Activated T-helper 1 cell treated with anti-CD3 and anti-CD28 coated beads, Interleukin-12 subunit alpha, Interleukin-12 subunit beta, Interleukin-2, Interleukin-4 antibody, amounts not matched to agents 30 ng/mL and 10 ng/mL and 1 ng/mL, durations not matched to agents 14 hours and 24 hours and 36 hours (primary cell): ENCODE measurements at regions not wholly inside any gene's neighbourhood (a gene's known extent, or its start where the extent isn't known, plus 50 kb on each side); places are given as distances from the start of the nearest gene placed in this dataset.
"Not testable (repeated sequence)": the region's sequence is repeated elsewhere in the genome, so short reads cannot be mapped to it uniquely, and the experiment has no call there.

Experiments
- DNase-seq: peaks from one replicate; pipeline ENCODE4 v3.0.0; 2021; ENCODE audit warnings: low spot score
- H3K27ac Mint-ChIP-seq: one replicate; pipeline ENCODE4 v1.8.0; 2021; ENCODE audit warnings: mild to moderate bottlenecking, mixed read lengths
- H3K27me3 Mint-ChIP-seq: one replicate; pipeline ENCODE4 v1.8.0; 2022; ENCODE audit warnings: mild to moderate bottlenecking, moderate library complexity, mixed read lengths; ENCODE audit not compliant: insufficient read depth
- H3K36me3 Mint-ChIP-seq: one replicate; pipeline ENCODE4 v1.8.0; 2021; ENCODE audit warnings: low read depth, mixed read lengths
- H3K4me1 Mint-ChIP-seq: one replicate; pipeline ENCODE4 v1.8.0; 2021; ENCODE audit warnings: low read depth, mixed read lengths
- H3K4me3 Mint-ChIP-seq: one replicate; pipeline ENCODE4 v1.8.0; 2021; ENCODE audit warnings: mild to moderate bottlenecking, moderate library complexity, mixed read lengths
- H3K9me3 Mint-ChIP-seq: one replicate; pipeline ENCODE4 v1.8.0; 2021; ENCODE audit warnings: mixed read lengths
- intact Hi-C: fragments of 100-400 bp; cut with micrococcal nuclease; formaldehyde crosslinking; loops from one replicate; pipeline ENCODE4 v1.15.1; 2024

GRCh38 chr18:9015689-9016088 lies 86.8 kb upstream of the NDUFV2 start:
- no peak overlapping the region for H3K4me3 Mint-ChIP-seq
- DNase-seq: no peak
- no peaks in the 10 kb centered on the region for H3K9me3 Mint-ChIP-seq
- peaks cover 4% of the 10 kb centered on the region for H3K27me3 Mint-ChIP-seq
- no peaks in the 10 kb centered on the region for H3K36me3 Mint-ChIP-seq
- intact Hi-C loops: loop anchor here (2.0 kb wide), 2 partner anchors 121 to 459 kb away; partner anchors contain the start of genes ANKRD12 and RALBP1
- H3K4me1 Mint-ChIP-seq: peaks cover 10% of the 10 kb centered on the region
- H3K27ac Mint-ChIP-seq: no peak overlapping the region

DNA sequence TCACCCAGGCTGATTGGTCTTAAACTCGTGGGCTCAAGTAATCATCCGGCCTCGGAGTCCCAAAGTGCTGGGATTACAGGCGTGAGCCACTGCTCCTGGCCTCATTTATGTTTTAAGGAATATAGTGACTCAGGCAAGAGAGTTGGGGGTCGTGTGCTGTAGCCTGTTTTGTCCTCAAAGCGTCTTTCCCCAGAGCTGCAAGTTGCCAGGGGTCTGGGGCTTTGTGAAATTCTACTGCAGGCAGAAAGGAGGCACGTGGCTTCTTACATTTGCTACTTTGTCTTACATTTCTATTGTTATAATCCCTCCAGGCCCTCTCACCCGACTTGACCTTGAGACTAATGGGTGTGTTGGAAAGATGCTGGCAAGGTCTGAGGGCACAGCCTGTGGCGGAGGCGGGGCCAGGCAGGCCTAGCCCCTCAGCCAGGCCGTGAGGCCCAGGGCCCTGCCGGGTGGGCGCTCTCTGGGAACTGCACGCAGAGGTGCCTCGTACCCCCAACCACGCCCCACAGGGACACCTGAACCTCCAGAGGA lies 85.8 kb upstream of the NDUFV2 start:
- Mint-ChIP-seq H3K4me3 (no peak overlapping the region), H3K4me1 (peaks cover 10% of the 10 kb centered on the region), H3K27me3 (peaks cover 4% of the 10 kb centered on the region), H3K36me3 (no peaks in the 10 kb centered on the region), H3K9me3 (no peaks in the 10 kb centered on the region), H3K27ac (no peak overlapping the region)
- intact Hi-C loops: loop anchor here (1.0 to 2.0 kb wide), 3 partner anchors 120 to 458 kb away; partner anchors contain the start of genes ANKRD12 and RALBP1
- DNase-seq: no peak

DNA sequence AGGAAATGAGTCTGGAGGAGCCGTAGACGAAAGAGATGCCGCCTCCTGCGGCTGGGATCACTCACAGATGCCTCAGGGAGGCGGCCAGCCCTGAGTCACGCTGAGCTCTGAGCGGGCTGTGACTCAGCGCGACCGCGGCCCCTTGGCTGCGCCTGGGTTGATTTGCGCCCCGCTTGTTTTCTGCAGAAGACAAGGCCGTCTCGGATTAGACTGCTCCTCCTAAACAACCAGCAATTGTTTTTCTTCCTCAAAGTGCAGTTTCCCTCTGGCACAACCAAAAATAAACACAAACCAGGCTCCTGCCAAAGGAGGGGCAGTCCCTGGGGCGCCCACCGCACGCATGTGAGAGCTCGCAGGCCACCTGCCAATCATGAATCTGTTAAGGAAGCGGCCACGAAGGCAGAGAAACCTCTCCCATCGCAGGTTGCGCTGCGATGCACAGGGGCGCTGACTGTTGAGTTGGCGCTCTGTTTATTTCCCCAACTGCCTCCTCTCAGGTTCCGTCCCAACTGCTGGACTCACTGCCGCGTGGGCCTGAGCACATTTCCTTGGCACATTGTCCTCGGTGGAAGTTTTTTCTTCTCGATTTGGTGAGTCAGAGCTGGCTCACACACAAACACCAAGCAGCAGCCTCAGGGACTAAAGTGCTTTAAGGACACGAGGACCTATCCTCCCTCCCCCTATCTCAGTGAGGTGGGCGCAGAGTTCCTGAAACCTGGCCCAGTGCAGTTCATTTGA lies 85.2 kb upstream of the NDUFV2 start:
- intact Hi-C loops: loop anchor here (1.0 to 2.0 kb wide), 3 partner anchors 119 to 457 kb away; partner anchors contain the start of genes ANKRD12 and RALBP1
- peaks cover 4% of the 10 kb centered on the region for H3K27me3 Mint-ChIP-seq
- peaks cover 10% of the 10 kb centered on the region for H3K4me1 Mint-ChIP-seq
- H3K9me3 Mint-ChIP-seq: no peaks in the 10 kb centered on the region
- H3K27ac Mint-ChIP-seq: peak overlapping the region; percentile 75
- no peaks in the 10 kb centered on the region for H3K36me3 Mint-ChIP-seq
- H3K4me3 Mint-ChIP-seq: peak overlapping the region; percentile 64
- peak; percentile 40 for DNase-seq

- no peaks in the 10 kb centered on the region for H3K9me3 Mint-ChIP-seq
- peak overlapping the region; percentile 75 for H3K27ac Mint-ChIP-seq
- H3K4me1 Mint-ChIP-seq: peaks cover 10% of the 10 kb centered on the region
- H3K27me3 Mint-ChIP-seq: peaks cover 3% of the 10 kb centered on the region
- intact Hi-C loops: loop anchor here (1.0 to 2.0 kb wide), 3 partner anchors 119 to 457 kb away; partner anchors contain the start of genes ANKRD12 and RALBP1
- no peaks in the 10 kb centered on the region for H3K36me3 Mint-ChIP-seq
- no peak overlapping the region for H3K4me3 Mint-ChIP-seq
- DNase-seq: no peak
Measured at GRCh38 chr18:9017905-9018227, 84.6 kb upstream of the NDUFV2 start.

DNA sequence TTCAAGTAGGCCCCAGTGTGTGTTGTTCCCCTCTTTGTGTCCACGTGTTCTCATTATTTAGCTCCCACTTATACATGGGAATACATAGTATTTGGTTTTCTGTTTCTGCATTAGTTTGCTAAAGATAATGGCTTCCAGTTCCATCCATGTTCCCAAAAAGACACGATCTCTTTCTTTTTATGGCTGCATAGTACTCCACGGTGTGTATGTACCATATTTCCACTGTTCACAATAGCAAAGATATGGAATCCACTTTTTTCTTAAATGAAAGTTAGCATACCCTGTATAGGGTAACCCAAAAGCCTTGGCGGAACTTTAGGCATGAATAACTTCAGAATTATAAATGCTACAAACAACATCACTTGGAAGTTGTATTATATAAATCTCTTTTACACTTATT lies 83.4 kb upstream of the NDUFV2 start:
- no peak for DNase-seq
- H3K4me3 Mint-ChIP-seq: no peak overlapping the region
- H3K9me3 Mint-ChIP-seq: no peaks in the 10 kb centered on the region
- no peaks in the 10 kb centered on the region for H3K36me3 Mint-ChIP-seq
- H3K27ac Mint-ChIP-seq: no peak overlapping the region
- H3K27me3 Mint-ChIP-seq: peaks cover 3% of the 10 kb centered on the region
- H3K4me1 Mint-ChIP-seq: peaks cover 10% of the 10 kb centered on the region
- intact Hi-C loops: no loop called here

- no peak overlapping the region for H3K4me3 Mint-ChIP-seq
- peaks cover 10% of the 10 kb centered on the region for H3K4me1 Mint-ChIP-seq
- no peaks in the 10 kb centered on the region for H3K9me3 Mint-ChIP-seq
- no peaks in the 10 kb centered on the region for H3K36me3 Mint-ChIP-seq
- intact Hi-C loops: no loop called here
- H3K27me3 Mint-ChIP-seq: peaks cover 3% of the 10 kb centered on the region
- no peak for DNase-seq
- no peak overlapping the region for H3K27ac Mint-ChIP-seq
Measured at GRCh38 chr18:9020221-9020620, 82.3 kb upstream of the NDUFV2 start.

DNA sequence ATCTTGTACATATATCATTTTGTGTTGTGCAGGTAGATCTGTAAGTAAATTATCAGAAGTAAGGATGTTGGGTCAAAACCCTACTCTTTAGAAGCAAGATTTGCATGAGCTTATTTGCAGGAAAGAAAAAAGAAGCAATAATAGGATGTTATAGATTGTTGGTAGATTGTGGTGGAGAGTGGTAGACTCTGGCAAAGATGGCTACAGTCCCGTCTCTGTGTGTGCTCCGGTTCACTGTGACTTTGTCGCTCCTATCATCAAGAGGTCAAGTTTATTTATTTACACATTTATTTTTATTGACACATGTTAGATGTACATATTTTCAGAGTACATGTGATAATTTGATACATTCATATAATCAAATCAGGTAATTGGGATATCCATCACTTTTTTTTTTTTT lies 81.0 kb upstream of the NDUFV2 start:
- DNase-seq: no peak
- H3K4me1 Mint-ChIP-seq: peaks cover 10% of the 10 kb centered on the region
- H3K4me3 Mint-ChIP-seq: no peak overlapping the region
- no peaks in the 10 kb centered on the region for H3K9me3 Mint-ChIP-seq
- no peaks in the 10 kb centered on the region for H3K36me3 Mint-ChIP-seq
- intact Hi-C loops: no loop called here
- H3K27me3 Mint-ChIP-seq: peaks cover 3% of the 10 kb centered on the region
- no peak overlapping the region for H3K27ac Mint-ChIP-seq

DNA sequence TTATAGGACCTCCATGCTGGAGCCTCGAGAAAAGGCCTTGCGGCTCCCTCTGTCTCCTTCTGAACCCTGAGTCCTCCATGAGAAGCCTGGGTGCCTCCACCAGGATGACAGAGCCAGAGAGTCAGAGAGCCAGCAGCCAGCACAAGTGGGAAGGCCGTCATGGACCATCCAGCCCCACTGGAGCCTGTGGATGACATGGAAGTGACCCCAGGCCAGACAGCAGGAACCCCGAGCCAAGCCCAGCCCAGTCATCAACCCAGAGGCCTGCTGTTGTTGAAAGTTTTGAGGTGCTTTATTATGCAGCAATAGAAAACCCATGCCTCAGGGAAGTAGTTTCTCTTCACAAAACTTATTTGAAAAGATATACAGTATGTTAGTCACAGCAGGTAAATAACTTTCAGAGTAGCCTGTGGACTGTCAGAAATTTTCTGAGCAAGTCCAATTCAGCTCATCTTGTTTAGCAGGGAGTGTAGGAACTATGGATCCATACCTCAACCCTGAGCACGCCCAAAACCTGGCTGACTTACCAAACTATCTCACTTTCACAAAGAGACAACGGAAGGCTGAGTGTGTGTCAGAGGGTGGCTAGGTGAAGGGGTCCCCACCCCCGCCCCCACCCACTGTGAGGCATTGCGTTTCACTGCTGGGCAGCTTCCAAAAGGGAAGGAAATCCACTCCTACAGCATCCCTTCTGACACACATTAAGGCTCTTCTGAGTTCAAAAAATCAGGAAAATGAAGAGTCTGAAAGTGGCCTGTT lies 79.9 kb upstream of the NDUFV2 start:
- H3K9me3 Mint-ChIP-seq: no peaks in the 10 kb centered on the region
- no peaks in the 10 kb centered on the region for H3K36me3 Mint-ChIP-seq
- intact Hi-C loops: no loop called here
- DNase-seq: no peak
- peaks cover 4% of the 10 kb centered on the region for H3K4me1 Mint-ChIP-seq
- H3K4me3 Mint-ChIP-seq: no peak overlapping the region
- H3K27me3 Mint-ChIP-seq: peaks cover 6% of the 10 kb centered on the region
- no peak overlapping the region for H3K27ac Mint-ChIP-seq

GRCh38 chr18:9024031-9024646 lies 78.4 kb upstream of the NDUFV2 start:
- H3K36me3 Mint-ChIP-seq, H3K9me3 Mint-ChIP-seq, DNase-seq, H3K27ac Mint-ChIP-seq, H3K27me3 Mint-ChIP-seq, H3K4me3 Mint-ChIP-seq, intact Hi-C loops, H3K4me1 Mint-ChIP-seq: not testable (repeated sequence)

DNA sequence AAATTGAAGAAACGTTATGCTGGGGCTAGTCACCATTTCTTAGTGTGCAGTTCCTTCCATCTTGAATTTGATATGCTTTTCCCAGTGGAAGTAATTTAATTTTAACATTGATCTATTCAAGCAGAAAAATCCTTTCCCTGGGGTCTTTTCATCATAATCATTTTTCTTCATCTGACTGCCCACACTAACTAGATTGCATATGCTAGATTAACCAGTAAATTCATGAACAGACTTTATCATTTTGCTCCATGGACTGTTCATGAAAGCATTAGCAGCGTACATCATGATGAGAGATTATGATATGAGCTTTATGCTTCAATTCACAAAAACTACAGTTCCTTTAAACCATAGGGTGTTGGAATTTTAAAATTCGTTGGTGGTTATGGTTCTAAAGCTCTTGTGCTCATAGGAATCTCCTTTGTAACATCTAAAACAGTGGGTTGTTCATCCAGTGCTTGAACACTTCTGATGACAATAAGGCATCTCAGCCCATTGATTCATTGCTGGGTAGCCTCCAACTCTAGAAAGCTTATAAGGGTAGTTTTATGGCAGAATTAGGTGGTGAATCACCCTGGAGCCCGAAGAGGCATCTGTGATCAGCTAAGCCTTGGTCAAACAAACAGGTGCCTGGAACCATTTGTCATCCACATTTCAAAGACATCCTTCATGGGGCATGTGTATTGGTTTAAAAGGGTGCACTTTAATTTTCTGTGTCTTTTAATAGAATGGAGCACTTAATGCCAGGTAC lies 77.2 kb upstream of the NDUFV2 start:
- no peaks in the 10 kb centered on the region for H3K36me3 Mint-ChIP-seq
- intact Hi-C loops: no loop called here

DNA sequence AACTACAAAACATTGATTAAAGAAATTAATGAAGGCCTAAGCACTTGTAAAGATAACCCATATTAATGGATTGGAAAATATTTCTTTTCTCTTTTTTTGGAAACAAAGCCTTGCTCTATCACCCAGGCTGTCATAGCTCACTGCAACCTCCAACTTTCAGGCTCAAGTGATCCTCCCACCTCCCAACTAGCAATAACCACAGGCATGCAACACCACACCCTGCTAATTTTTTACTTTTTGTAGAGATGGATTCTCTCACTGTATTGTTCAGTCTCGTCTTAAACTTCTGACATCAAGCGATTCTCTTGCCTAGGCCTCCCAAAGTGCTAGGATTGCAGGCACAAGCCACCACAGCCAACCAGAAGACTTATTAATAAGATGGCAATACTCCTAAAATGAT lies 73.4 kb upstream of the NDUFV2 start:
- no peaks in the 10 kb centered on the region for H3K9me3 Mint-ChIP-seq
- DNase-seq: no peak
- H3K27me3 Mint-ChIP-seq: peaks cover 3% of the 10 kb centered on the region
- H3K4me3 Mint-ChIP-seq: no peak overlapping the region
- H3K36me3 Mint-ChIP-seq: peaks cover 2% of the 10 kb centered on the region
- no peaks in the 10 kb centered on the region for H3K4me1 Mint-ChIP-seq
- H3K27ac Mint-ChIP-seq: no peak overlapping the region
- intact Hi-C loops: no loop called here

More for the DNA sequence above, 77.2 kb upstream of the NDUFV2 start:
- Mint-ChIP-seq H3K27ac (no peak overlapping the region), H3K9me3 (no peaks in the 10 kb centered on the region), H3K4me3 (no peak overlapping the region), H3K27me3 (peaks cover 3% of the 10 kb centered on the region), H3K4me1 (no peaks in the 10 kb centered on the region)
- DNase-seq: no peak

DNA sequence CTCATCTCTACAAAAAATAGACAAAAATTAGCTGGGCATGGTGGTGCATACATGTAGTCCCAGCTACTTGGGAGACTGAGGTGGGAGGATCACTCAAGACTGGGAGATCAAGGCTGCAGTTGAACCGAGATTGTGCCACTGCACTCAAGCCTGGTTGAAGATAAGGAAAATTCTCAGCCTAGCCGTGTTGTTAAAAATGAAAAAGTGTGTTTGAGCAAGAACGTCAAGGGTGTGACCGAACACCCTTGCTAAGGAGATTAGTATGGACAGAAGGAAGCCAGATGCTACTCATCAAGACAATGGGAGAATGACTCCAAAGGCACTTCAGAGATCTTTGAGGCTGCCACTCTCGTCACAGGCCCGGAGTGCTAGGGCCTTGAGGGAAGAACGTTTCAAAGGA lies 70.0 kb upstream of the NDUFV2 start:
- H3K9me3 Mint-ChIP-seq: no peaks in the 10 kb centered on the region
- no peaks in the 10 kb centered on the region for H3K27me3 Mint-ChIP-seq
- intact Hi-C loops: no loop called here
- no peak for DNase-seq
- H3K36me3 Mint-ChIP-seq: peaks cover 2% of the 10 kb centered on the region
- no peak overlapping the region for H3K4me3 Mint-ChIP-seq
- H3K4me1 Mint-ChIP-seq: no peaks in the 10 kb centered on the region
- H3K27ac Mint-ChIP-seq: no peak overlapping the region
